Neutrophil (primary cell): ENCODE measurements at regions not wholly inside any gene's neighbourhood (a gene's known extent, or its start where the extent isn't known, plus 50 kb on each side); places are given as distances from the start of the nearest gene placed in this dataset.

Source experiments
- H3K27ac ChIP-seq: fragments of 200-600 bp; sonication (generic); 2 replicates; pipeline ENCODE4 v1.5.1; 2016; ENCODE audit warnings: mild to moderate bottlenecking, moderate library complexity
- H3K27me3 ChIP-seq: fragments of 200-600 bp; sonication (generic); 2 replicates; pipeline ENCODE4 v1.6.0; 2016; ENCODE audit warnings: mild to moderate bottlenecking
- H3K36me3 ChIP-seq: fragments of 200-600 bp; sonication (generic); 2 replicates; pipeline ENCODE4 v1.5.1; 2017
- H3K4me1 ChIP-seq, 2 experiments: fragments of 200-600 bp in 1 of 2; sonication (generic) in 1 of 2; 1 replicate in 1 of 2; 2 replicates in 1 of 2; pipeline versions ENCODE4 v1.5.1 to v1.6.1; 2013 to 2016; ENCODE audit warnings: low read depth in 1 of 2, low read length in 1 of 2, mild to moderate bottlenecking in 1 of 2, moderate library complexity in 1 of 2; ENCODE audit not compliant: control insufficient read depth in 1 of 2, insufficient read depth in 1 of 2
- H3K4me3 ChIP-seq, 2 experiments: fragments of 200-600 bp in 1 of 2; sonication (generic) in 1 of 2; 1 replicate in 1 of 2; 2 replicates in 1 of 2; pipeline ENCODE4 v1.5.1; 2013 to 2016; ENCODE audit warnings: low read depth in 1 of 2, low read length in 1 of 2, mild to moderate bottlenecking in 1 of 2, moderate library complexity in 1 of 2
- H3K9me3 ChIP-seq: fragments of 200-600 bp; sonication (generic); 2 replicates; pipeline ENCODE4 v1.5.1; 2016
- CTCF ChIP-seq: fragments of 200-600 bp; sonication (generic); IDR thresholded peaks from 2 replicates; pipeline ENCODE4 v1.5.1; 2016; ENCODE audit warnings: antibody characterized with exemption

GRCh38 chr10:125482637-125483036 is 200.3 kb downstream of the TEX36 start:
- TF ChIP-seq CTCF = no peak

GRCh38 chr10:125482108-125482507 is 200.9 kb downstream of the TEX36 start:
- no peaks in the 10 kb centered on the region for H3K4me1 ChIP-seq
- no peaks in the 10 kb centered on the region for H3K9me3 ChIP-seq
- H3K36me3 ChIP-seq = no peaks in the 10 kb centered on the region
- H3K4me3 ChIP-seq = no peak overlapping the region
- H3K27ac ChIP-seq = no peak overlapping the region
- no peaks in the 10 kb centered on the region for H3K27me3 ChIP-seq
- TF ChIP-seq CTCF = no peak

More at GRCh38 chr10:125482637-125483036, 200.3 kb downstream of the TEX36 start:
- Histone ChIP-seq H3K27me3 (no peaks in the 10 kb centered on the region), H3K36me3 (no peaks in the 10 kb centered on the region), H3K4me1 (no peaks in the 10 kb centered on the region), H3K9me3 (no peaks in the 10 kb centered on the region), H3K4me3 (no peak overlapping the region), H3K27ac (no peak overlapping the region)

GRCh38 chr10:125479059-125479458 is 203.9 kb downstream of the TEX36 start:
- no peaks in the 10 kb centered on the region for H3K36me3 ChIP-seq
- no peak overlapping the region for H3K27ac ChIP-seq
- H3K4me1 ChIP-seq = no peaks in the 10 kb centered on the region
- H3K27me3 ChIP-seq = no peaks in the 10 kb centered on the region
- no peaks in the 10 kb centered on the region for H3K9me3 ChIP-seq
- no peak overlapping the region for H3K4me3 ChIP-seq
- no peak for TF ChIP-seq CTCF

- no peak overlapping the region for H3K27ac ChIP-seq
- TF ChIP-seq CTCF = no peak
- no peak overlapping the region for H3K4me3 ChIP-seq
- H3K9me3 ChIP-seq = no peaks in the 10 kb centered on the region
- H3K36me3 ChIP-seq = no peaks in the 10 kb centered on the region
- no peaks in the 10 kb centered on the region for H3K4me1 ChIP-seq
- no peaks in the 10 kb centered on the region for H3K27me3 ChIP-seq
These were observed 207.1 kb downstream of the TEX36 start for GRCh38 chr10:125475815-125476214.

GRCh38 chr10:125473143-125473793 is 209.7 kb downstream of the TEX36 start:
- Histone ChIP-seq H3K27ac (no peak overlapping the region), H3K9me3 (no peaks in the 10 kb centered on the region)
- TF ChIP-seq CTCF = no peak

More at GRCh38 chr10:125473143-125473793, 209.7 kb downstream of the TEX36 start:
- Histone ChIP-seq H3K4me1 (no peaks in the 10 kb centered on the region), H3K27me3 (no peaks in the 10 kb centered on the region), H3K4me3 (no peak overlapping the region), H3K36me3 (no peaks in the 10 kb centered on the region)
